ENCODE measurements at regions not wholly inside any gene's neighbourhood (a gene's known extent, or its start where the extent isn't known, plus 50 kb on each side); places are given as distances from the start of the nearest gene placed in this dataset.

DNA sequence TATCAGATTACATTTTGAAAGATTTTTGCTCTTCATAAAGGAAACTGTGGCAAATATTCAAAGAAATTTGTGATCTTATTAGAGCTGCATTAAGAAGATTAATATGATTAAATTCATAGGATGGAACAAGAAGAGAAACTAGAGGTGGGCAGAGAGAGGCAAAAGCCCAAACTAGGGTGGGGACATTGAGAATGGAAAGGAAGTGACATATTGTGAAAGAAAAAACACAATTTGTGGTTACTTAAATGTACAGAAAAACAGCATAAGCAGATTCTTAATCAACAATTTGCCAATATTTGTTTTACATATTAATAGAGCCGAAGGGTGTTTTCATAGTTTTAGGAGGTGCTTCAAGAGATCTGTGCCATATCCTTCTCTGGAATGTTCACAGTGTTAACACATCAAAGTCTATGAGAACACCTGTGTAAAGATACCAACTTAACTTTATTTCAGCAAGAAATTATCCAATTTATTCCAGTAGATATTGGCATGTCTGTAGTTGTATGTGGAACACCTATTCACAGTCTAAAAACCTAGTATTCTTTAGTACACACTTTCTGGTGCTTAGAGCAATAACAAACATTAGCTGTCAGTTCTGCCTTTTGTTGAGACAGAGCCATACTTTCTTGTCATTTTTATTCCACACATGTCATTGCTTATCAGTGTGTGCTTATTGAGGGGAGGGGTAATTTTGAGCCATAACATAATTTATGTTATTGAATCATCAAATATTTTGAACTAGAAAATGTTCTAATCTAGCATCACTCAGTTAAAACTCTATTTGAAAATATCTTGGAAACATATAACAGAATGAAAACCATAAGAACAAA, 401.5 kb downstream of the PTPRC start:
- no peak for TF ChIP-seq CTCF (IDR thresholded peaks at IDR 0.05; ENCODE audit: low read depth, low read length)
- H3K4me3 ChIP-seq (ENCODE audit: low read depth, low read length) = no peak overlapping the region
- no peaks in the 10 kb centered on the region for H3K27me3 ChIP-seq
- H3K9me3 ChIP-seq = no peaks in the 10 kb centered on the region
- no peak for DNase-seq
- peaks cover 29% of the 10 kb centered on the region for H3K4me1 ChIP-seq
- no peaks in the 10 kb centered on the region for H3K36me3 ChIP-seq

GRCh38 chr1:199041173-199041914, 402.5 kb downstream of the PTPRC start:
- Histone ChIP-seq H3K27me3 (no peaks in the 10 kb centered on the region), H3K9me3 (no peaks in the 10 kb centered on the region), H3K4me1 (peaks cover 29% of the 10 kb centered on the region), H3K4me3 (ENCODE audit: low read depth, low read length) (no peak overlapping the region), H3K36me3 (no peaks in the 10 kb centered on the region)
- no peak for TF ChIP-seq CTCF (IDR thresholded peaks at IDR 0.05; ENCODE audit: low read depth, low read length)
- no peak for DNase-seq

GRCh38 chr1:199042193-199042592, 403.4 kb downstream of the PTPRC start:
- Histone ChIP-seq H3K4me1 (peaks cover 29% of the 10 kb centered on the region), H3K36me3 (no peaks in the 10 kb centered on the region), H3K9me3 (no peaks in the 10 kb centered on the region), H3K27me3 (no peaks in the 10 kb centered on the region), H3K4me3 (ENCODE audit: low read depth, low read length) (no peak overlapping the region)
- DNase-seq = no peak
- no peak for TF ChIP-seq CTCF (IDR thresholded peaks at IDR 0.05; ENCODE audit: low read depth, low read length)

- H3K4me1 ChIP-seq = peaks cover 16% of the 10 kb centered on the region
- no peak for DNase-seq
Observed at GRCh38 chr1:199044191-199044590, 405.4 kb downstream of the PTPRC start.

GRCh38 chr1:199046618-199047017, 407.8 kb downstream of the PTPRC start:
- Histone ChIP-seq H3K4me1 (peaks cover 2% of the 10 kb centered on the region), H3K27me3 (no peaks in the 10 kb centered on the region), H3K9me3 (no peaks in the 10 kb centered on the region; the same call in 1 of the 2 replicates), H3K4me3 (ENCODE audit: low read depth, low read length) (no peak overlapping the region), H3K36me3 (no peaks in the 10 kb centered on the region)
- DNase-seq = no peak
- TF ChIP-seq CTCF (IDR thresholded peaks at IDR 0.05; ENCODE audit: low read depth, low read length) = peak; percentile 31; the same call in 1 of the 2 replicates

More at GRCh38 chr1:199044191-199044590, 405.4 kb downstream of the PTPRC start:
- no peaks in the 10 kb centered on the region for H3K27me3 ChIP-seq
- no peaks in the 10 kb centered on the region for H3K9me3 ChIP-seq
- TF ChIP-seq CTCF (IDR thresholded peaks at IDR 0.05; ENCODE audit: low read depth, low read length) = no peak
- no peak overlapping the region for H3K4me3 ChIP-seq (ENCODE audit: low read depth, low read length)
- H3K36me3 ChIP-seq = no peaks in the 10 kb centered on the region

Data from BE2C (cell line).